Activated T-cell treated with anti-CD3 and anti-CD28 coated beads, Interleukin-2, amount 50 U/mL, for 72 hours (primary cell): ENCODE measurements at regions not wholly inside any gene's neighbourhood (a gene's known extent, or its start where the extent isn't known, plus 50 kb on each side); places are given as distances from the start of the nearest gene placed in this dataset.
"Not testable (repeated sequence)": the region's sequence is repeated elsewhere in the genome, so short reads cannot be mapped to it uniquely, and the experiment has no call there.

Source experiments
- ATAC-seq, 2 donors: fragments of 150-1000 bp; cut with Tn5 transposase; replicated peaks in 1 of 2; 2 replicates each; pipeline ENCODE4 v1.10.0; 2021; ENCODE audit warnings: moderate library complexity in 2 of 2, mild to moderate bottlenecking in 1 of 2
- DNase-seq, 2 donors: peaks; one replicate each; pipeline ENCODE4 v3.0.0; 2021 to 2022; ENCODE audit warnings: mixed read lengths in 1 of 2
- H3K27ac Mint-ChIP-seq: one replicate; pipeline ENCODE4 v1.8.0; 2022; ENCODE audit warnings: mild to moderate bottlenecking, moderate library complexity, mixed read lengths
- H3K27me3 Mint-ChIP-seq: one replicate; pipeline ENCODE4 v1.8.0; 2022; ENCODE audit warnings: low read depth, mixed read lengths
- H3K36me3 Mint-ChIP-seq, 2 donors: one replicate each; pipeline ENCODE4 v1.8.0; 2022; ENCODE audit warnings: mixed read lengths in 2 of 2, mild to moderate bottlenecking in 1 of 2; ENCODE audit not compliant: insufficient read depth in 2 of 2
- H3K4me1 Mint-ChIP-seq: one replicate; pipeline ENCODE4 v1.8.0; 2022; ENCODE audit warnings: low read depth, mixed read lengths
- H3K4me3 Mint-ChIP-seq, 2 donors: one replicate each; pipeline ENCODE4 v1.8.0; 2022; ENCODE audit warnings: mild to moderate bottlenecking in 2 of 2, mixed read lengths in 2 of 2, moderate library complexity in 2 of 2
- H3K9me3 Mint-ChIP-seq, 2 donors: one replicate each; pipeline ENCODE4 v1.8.0; 2022; ENCODE audit warnings: mixed read lengths in 2 of 2

- peak in 1 of 2 donors; percentile 46 for ATAC-seq
- H3K4me1 Mint-ChIP-seq, result peaks cover 7% of the 10 kb centered on the region
Measured at GRCh38 chr11:69912911-69913451, 93.8 kb upstream of the FGF3 start.

DNA sequence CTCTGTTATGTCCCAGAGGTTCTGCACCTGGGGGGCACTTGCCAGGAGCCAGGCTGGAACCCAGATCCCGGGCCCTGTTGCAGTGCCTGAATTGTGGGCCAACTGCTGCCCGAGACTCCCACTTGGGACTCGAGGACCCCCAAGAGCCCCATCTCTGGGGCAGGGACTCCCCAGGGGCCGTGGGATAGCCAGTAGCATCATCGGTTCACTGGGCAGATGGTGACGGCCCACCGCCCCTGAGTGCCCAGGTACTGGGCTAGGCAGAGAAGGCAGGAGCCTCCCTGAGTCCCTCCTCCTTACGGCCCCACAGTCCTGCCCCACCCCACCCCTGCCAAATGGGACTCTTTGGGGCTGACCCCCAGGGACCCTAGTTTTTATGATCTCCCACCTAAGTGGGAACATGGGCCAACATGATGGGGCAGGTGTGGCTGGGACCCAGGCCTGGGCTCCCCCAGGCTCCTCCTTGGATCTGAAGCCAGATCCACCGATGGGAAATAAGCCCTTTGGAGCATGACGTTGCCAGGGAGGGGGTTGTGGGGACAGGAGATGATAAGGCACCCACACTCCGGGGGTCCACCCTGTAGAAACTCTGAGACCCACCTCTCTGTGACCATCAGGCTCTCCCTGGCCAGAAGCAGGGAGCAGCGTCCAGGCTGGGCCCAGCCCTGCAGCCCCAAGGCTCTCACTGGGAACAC is 94.5 kb upstream of the FGF3 start:
- no peak for DNase-seq
- H3K27me3 Mint-ChIP-seq, result peaks cover 24% of the 10 kb centered on the region

More at GRCh38 chr11:69912911-69913451, 93.8 kb upstream of the FGF3 start:
- Mint-ChIP-seq H3K27ac (no peak overlapping the region), H3K9me3 (no peaks in the 10 kb centered on the region), H3K27me3 (peaks cover 24% of the 10 kb centered on the region), H3K4me3 (no peak overlapping the region), H3K36me3 (no peaks in the 10 kb centered on the region)
- no peak for DNase-seq

GRCh38 chr11:69914286-69915150 is 95.3 kb upstream of the FGF3 start:
- H3K9me3 Mint-ChIP-seq, result no peaks in the 10 kb centered on the region
- peaks cover 24% of the 10 kb centered on the region for H3K27me3 Mint-ChIP-seq
- no peaks in the 10 kb centered on the region for H3K36me3 Mint-ChIP-seq
- ATAC-seq, result no peak
- H3K4me1 Mint-ChIP-seq, result peaks cover 7% of the 10 kb centered on the region
- DNase-seq, result no peak
- no peak overlapping the region for H3K4me3 Mint-ChIP-seq
- H3K27ac Mint-ChIP-seq, result no peak overlapping the region

More for the DNA sequence above, 94.5 kb upstream of the FGF3 start:
- ATAC-seq, result no peak
- Mint-ChIP-seq H3K36me3 (no peaks in the 10 kb centered on the region), H3K4me1 (peaks cover 7% of the 10 kb centered on the region), H3K9me3 (no peaks in the 10 kb centered on the region), H3K27ac (no peak overlapping the region), H3K4me3 (no peak overlapping the region)

DNA sequence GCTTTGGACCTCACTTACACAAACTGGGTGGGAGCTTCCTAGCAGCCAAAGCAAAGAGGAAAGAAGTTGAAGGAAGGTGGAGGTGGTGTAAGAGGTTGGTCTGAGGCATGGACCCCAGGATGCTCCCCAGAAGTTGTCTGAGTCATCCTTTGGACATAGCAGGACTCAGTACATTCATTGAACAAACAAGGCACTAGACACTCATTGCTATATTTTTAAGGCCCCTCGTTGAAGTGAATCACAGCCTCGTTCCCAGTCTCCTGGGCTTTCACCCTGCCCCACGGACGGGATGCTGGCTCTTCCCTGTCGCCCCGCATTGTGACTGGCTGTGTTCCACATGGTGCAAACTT is 95.9 kb upstream of the FGF3 start:
- H3K4me1 Mint-ChIP-seq, result peaks cover 7% of the 10 kb centered on the region
- H3K4me3 Mint-ChIP-seq, result no peak overlapping the region
- H3K27me3 Mint-ChIP-seq, result peaks cover 24% of the 10 kb centered on the region
- no peaks in the 10 kb centered on the region for H3K9me3 Mint-ChIP-seq
- ATAC-seq (no peak), DNase-seq (no peak)
- H3K36me3 Mint-ChIP-seq, result no peaks in the 10 kb centered on the region
- H3K27ac Mint-ChIP-seq, result no peak overlapping the region

DNA sequence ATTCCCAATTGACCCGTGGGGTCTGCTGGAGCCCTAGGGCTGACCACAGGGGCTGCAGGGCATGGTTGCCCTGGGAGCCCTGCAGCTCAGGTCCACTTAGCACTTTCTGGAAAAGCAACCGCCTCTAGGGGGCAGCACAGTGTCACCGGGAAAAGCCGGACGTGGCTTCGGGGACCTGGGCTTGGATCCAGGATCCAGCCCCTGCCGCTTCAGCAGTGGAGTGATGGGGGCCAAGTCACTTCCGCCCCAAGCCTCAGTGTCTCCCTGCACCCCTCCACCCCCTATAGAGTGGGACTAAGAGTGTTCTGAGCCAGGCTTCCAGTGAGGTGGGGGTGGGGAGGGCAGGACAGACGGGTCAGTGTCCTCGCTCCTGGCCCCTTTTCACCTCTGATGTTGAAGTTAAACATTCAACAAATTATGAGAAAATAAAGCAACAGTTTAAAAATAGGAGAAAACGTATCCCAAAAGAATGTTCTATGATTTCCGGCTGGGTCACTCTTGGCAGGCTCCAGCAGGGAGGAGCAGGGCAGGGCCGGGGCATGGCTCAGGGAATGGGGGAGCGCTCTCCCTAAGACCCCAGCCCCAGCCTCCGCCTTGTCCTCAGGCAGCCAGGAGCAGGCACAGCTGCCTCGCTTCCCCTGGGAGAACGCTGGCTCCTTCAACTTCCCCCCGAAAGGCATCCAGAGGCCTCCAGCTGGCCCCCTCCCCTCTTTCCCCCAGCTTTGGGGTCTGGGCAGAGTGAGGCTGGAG is 96.5 kb upstream of the FGF3 start:
- no peaks in the 10 kb centered on the region for H3K9me3 Mint-ChIP-seq
- peaks cover 7% of the 10 kb centered on the region for H3K4me1 Mint-ChIP-seq
- H3K27me3 Mint-ChIP-seq, result peaks cover 24% of the 10 kb centered on the region
- H3K36me3 Mint-ChIP-seq, result no peaks in the 10 kb centered on the region
- ATAC-seq (no peak), DNase-seq (peak; percentile 57 to 63)
- no peak overlapping the region for H3K4me3 Mint-ChIP-seq
- no peak overlapping the region for H3K27ac Mint-ChIP-seq

DNA sequence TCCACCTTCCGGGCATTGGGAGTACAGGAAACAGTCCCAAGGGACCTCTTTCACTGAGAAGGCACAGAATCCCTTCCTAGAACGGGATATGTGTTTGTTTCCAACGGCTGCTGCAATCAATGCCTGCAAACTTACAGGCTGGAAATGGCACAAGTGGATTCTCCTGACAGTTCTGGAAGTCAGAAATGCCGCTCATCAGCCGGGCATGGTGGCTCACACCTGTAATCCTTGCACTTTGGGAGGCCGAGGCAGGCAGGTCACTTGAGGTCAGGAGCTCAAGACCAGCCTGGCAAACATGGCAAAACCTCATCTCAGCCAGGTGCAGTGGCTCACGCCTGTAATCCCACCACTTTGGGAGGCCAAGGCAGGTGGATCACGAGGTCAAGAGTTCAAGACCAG is 97.0 kb upstream of the FGF3 start:
- not testable (repeated sequence) for DNase-seq, H3K36me3 Mint-ChIP-seq, ATAC-seq, H3K9me3 Mint-ChIP-seq, H3K4me3 Mint-ChIP-seq, H3K4me1 Mint-ChIP-seq, H3K27ac Mint-ChIP-seq
- peaks cover 24% of the 10 kb centered on the region for H3K27me3 Mint-ChIP-seq

- no peak overlapping the region for H3K27ac Mint-ChIP-seq
- no peak overlapping the region for H3K4me3 Mint-ChIP-seq
- no peaks in the 10 kb centered on the region for H3K36me3 Mint-ChIP-seq
- no peak for ATAC-seq
- H3K9me3 Mint-ChIP-seq, result no peaks in the 10 kb centered on the region
- H3K27me3 Mint-ChIP-seq, result peaks cover 24% of the 10 kb centered on the region
- no peak for DNase-seq
- H3K4me1 Mint-ChIP-seq, result peaks cover 7% of the 10 kb centered on the region
Measured at GRCh38 chr11:69916806-69917387, 97.7 kb upstream of the FGF3 start.

- Mint-ChIP-seq H3K27me3 (peaks cover 24% of the 10 kb centered on the region), H3K9me3 (no peaks in the 10 kb centered on the region), H3K27ac (no peak overlapping the region), H3K4me1 (peaks cover 7% of the 10 kb centered on the region), H3K36me3 (no peaks in the 10 kb centered on the region), H3K4me3 (no peak overlapping the region)
- DNase-seq (no peak), ATAC-seq (no peak)
Measured at GRCh38 chr11:69917529-69917928, 98.3 kb upstream of the FGF3 start.

DNA sequence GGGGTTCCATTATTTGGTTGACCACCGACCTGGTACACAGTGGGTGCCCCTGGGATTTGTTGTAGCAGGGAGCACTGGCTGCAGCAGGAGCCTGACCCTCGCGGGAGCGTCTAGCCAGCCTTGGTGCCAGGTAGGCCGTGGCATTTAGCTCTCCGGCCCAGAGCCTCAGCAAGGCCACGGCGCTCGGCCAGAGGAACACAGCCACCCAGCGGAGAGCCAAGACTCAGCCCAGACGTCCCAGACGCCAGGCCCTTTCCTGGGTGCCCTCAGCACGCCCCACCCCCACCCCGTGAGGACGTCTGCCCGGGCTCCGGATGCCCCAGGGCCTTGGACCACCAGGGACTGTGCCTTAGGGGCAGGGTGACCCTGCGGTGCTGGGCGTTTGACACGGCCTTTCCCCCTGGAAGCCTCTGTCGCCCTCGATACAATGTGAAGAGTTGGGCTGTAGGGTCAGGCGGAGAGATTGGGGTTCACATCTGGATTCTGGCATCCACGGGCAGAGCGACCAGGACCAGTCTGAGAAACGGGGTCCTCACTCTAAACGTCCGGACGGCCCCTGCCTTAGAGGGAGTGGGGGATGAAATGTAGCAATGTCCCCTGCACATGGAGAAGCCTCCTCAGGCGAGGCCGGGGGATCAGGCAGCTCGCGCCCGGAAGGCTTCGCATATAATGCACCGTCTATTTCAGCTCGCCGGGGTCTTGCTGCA is 99.2 kb upstream of the FGF3 start:
- Mint-ChIP-seq H3K4me3 (no peak overlapping the region), H3K9me3 (no peaks in the 10 kb centered on the region), H3K27me3 (peaks cover 31% of the 10 kb centered on the region), H3K4me1 (peaks cover 7% of the 10 kb centered on the region), H3K36me3 (no peaks in the 10 kb centered on the region), H3K27ac (no peak overlapping the region)
- ATAC-seq (peak in 1 of 2 donors; percentile 22), DNase-seq (no peak)

DNA sequence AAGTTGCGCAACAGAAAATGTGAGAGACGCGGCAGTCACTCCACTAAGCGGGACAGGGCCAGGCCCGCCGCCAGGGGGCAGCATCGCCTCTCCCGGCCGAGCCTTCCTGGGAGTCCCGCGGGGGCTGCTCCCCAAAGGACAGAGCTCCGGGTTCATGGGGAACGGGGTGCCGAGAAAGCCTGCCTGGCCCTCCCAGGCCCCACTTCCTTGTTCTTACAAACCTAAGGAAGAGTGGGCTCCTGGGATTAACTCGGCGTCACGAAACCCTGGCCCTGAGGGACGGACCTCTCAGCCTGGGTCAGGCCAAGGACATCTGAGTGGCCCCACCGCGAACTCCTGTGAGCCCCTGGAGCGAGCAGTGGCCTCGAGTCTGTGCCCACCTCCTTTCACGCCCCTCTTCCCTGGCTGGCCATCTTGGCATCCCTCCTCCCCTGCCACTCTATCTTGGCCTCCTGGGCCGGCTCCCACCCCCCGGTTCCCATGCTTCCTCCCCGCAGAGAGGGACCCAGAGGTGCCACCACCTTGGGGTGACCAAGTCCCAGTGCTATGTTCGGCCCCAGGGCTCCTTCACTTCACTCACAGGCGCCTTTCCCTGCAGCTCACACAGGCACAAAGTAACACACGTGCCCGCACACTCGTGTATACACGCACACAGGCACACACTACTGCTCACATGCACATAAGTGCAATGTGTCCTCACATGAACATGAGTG is 99.9 kb upstream of the FGF3 start:
- Mint-ChIP-seq H3K36me3 (no peaks in the 10 kb centered on the region), H3K27me3 (peaks cover 36% of the 10 kb centered on the region), H3K4me1 (peaks cover 7% of the 10 kb centered on the region), H3K27ac (no peak overlapping the region), H3K9me3 (no peaks in the 10 kb centered on the region), H3K4me3 (no peak overlapping the region)
- ATAC-seq, result peak; percentile 66 to 71
- DNase-seq, result peak; percentile 72 to 81

DNA sequence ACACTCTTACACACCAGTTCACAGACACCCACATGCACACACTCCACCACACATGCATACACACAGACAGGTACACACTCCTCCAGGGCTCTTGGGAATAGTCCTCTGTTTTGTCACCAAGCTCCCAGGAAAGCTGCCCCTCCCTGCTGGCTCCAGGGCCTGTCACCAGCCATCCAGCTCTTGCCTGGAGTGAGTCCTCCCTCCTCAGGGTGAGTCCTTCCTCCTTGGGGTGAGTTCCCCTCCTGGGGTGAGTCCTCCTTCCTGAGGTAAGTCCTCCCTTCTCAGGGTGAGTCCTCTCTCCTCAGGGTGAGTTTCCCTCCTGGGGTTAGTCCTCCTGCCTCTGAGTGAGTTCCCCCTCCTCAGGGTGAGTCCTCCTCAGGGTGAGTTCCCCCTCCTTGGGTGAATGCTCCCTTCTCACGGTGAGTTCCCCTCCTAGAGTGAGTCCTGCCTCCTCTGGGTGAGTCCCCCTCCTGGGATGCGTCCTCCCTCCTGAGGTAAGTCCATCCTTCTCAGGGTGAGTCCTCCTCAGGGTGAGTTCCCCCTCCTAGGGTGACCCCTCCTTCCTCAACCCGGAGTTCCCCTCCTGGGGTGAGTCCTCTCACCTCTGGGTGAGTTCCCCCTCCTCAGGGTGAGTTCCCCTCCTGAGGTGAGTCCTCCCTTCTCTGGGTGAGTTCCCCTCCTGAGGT is 100.6 kb upstream of the FGF3 start:
- Mint-ChIP-seq H3K9me3 (no peaks in the 10 kb centered on the region), H3K4me1 (peaks cover 7% of the 10 kb centered on the region), H3K27me3 (peaks cover 43% of the 10 kb centered on the region), H3K36me3 (no peaks in the 10 kb centered on the region), H3K4me3 (no peak overlapping the region), H3K27ac (no peak overlapping the region)
- no peak for ATAC-seq
- no peak for DNase-seq
